A673 (cell line): ENCODE measurements at regions not wholly inside any gene's neighbourhood (a gene's known extent, or its start where the extent isn't known, plus 50 kb on each side); places are given as distances from the start of the nearest gene placed in this dataset.

ENCODE experiments used
- BruUV-seq: library from RNA; stranded (reverse); fragments of 400-500 nt; replicated peaks from 2 replicates; lab custom pipeline; 2021; lab: Mats Ljungman, UMichigan
- CTCF ChIA-PET: fragments of 300-600 bp; sonication (Branson Sonifier 250); formaldehyde crosslinking; loops from one replicate; lab custom pipeline; 2022; ENCODE audit warnings: antibody characterized with exemption; lab: Charles Lee
- POLR2A ChIA-PET: fragments of 300-600 bp; sonication (Branson Sonifier 250); formaldehyde crosslinking; loops from one replicate; lab custom pipeline; 2022; ENCODE audit warnings: antibody characterized with exemption; ENCODE audit not compliant: low non-redundant PET; lab: Charles Lee
- DNase-seq: peaks from one replicate; pipeline ENCODE4 v3.0.0-alpha.2; 2015; ENCODE audit warnings: low spot score
- H3K27ac ChIP-seq: fragments of 200-600 bp; sonication (generic); 2 replicates; pipeline ENCODE4 v1.5.1; 2016; ENCODE audit warnings: mixed run types, low read depth, mild to moderate bottlenecking, mixed read lengths, antibody characterized with exemption, low read length; ENCODE audit not compliant: poor library complexity, severe bottlenecking
- H3K27me3 ChIP-seq: fragments of 200-600 bp; sonication (generic); replicated peaks from 2 replicates; pipeline ENCODE4 v1.6.1; 2017; ENCODE audit warnings: mixed run types, low read depth, mild to moderate bottlenecking, mixed read lengths, antibody characterized with exemption, low read length; ENCODE audit not compliant: insufficient read depth, poor library complexity
- H3K36me3 ChIP-seq: fragments of 200-600 bp; sonication (generic); 2 replicates; pipeline ENCODE4 v1.6.1; 2016; ENCODE audit warnings: mixed run types, mild to moderate bottlenecking, mixed read lengths, antibody characterized with exemption, low read length; ENCODE audit not compliant: insufficient read depth, poor library complexity, severe bottlenecking
- H3K4me1 ChIP-seq: fragments of 200-600 bp; sonication (generic); 2 replicates; pipeline ENCODE4 v1.6.1; 2017; ENCODE audit warnings: mixed run types, mild to moderate bottlenecking, mixed read lengths, antibody characterized with exemption, low read length; ENCODE audit not compliant: insufficient read depth, poor library complexity, severe bottlenecking
- H3K4me3 ChIP-seq: fragments of 200-600 bp; sonication (generic); 2 replicates; pipeline ENCODE4 v1.5.1; 2016; ENCODE audit warnings: low read depth, mixed run types, mild to moderate bottlenecking, mixed read lengths, low read length; ENCODE audit not compliant: poor library complexity, severe bottlenecking
- H3K9me3 ChIP-seq: fragments of 200-600 bp; sonication (generic); 2 replicates; pipeline ENCODE4 v1.6.1; 2016; ENCODE audit warnings: mixed run types, low read depth, mild to moderate bottlenecking, mixed read lengths, antibody characterized with exemption, low read length; ENCODE audit not compliant: poor library complexity, severe bottlenecking
- EZH2 ChIP-seq: fragments of 200-600 bp; sonication (generic); IDR thresholded peaks from 2 replicates; pipeline ENCODE4 v1.6.1; 2017; ENCODE audit warnings: borderline replicate concordance, low read depth, mild to moderate bottlenecking, mixed read lengths, antibody characterized with exemption, low read length; ENCODE audit not compliant: poor library complexity, severe bottlenecking
- intact Hi-C: fragments of 100-400 bp; cut with micrococcal nuclease; formaldehyde crosslinking; loops from one replicate; pipeline ENCODE4 v1.10.0; 2022; ENCODE audit not compliant: unreplicated experiment
- TF ChIP-seq, protein P1 (sequence below): fragments of 300-800, 200-600 bp; sonication (generic); conservative IDR thresholded peaks from 2 replicates; pipeline ENCODE4 v1.5.1; 2017; ENCODE audit warnings: low read depth, mild to moderate bottlenecking, antibody characterized with exemption, low read length, moderate library complexity, mixed read lengths

DNA sequence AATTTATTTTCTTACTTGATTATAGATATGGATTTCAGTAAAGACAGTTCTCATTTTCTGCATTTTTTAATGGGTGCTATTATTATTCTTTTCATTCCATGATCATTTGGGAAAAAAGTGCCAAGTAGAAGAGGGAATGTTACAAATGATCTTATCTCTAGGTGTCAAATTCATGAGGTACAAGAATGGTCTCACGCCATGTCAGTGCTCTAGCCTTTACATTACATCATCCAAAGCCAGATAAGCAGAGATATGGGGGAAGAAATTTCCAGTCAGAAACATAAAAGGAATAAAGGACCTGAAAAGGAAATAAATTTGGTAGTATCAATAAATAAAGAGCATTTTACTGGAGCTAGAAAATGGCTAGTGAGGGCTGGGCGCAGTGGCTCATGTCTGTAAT lies 1544.2 kb upstream of the CDH6 start:
- intact Hi-C loops = no loop called here
- H3K9me3 ChIP-seq = no peaks in the 10 kb centered on the region
- no peak for DNase-seq
- H3K27ac ChIP-seq = no peak overlapping the region
- no peak overlapping the region for H3K4me3 ChIP-seq
- no TSS peak for BruUV-seq
- H3K36me3 ChIP-seq = no peaks in the 10 kb centered on the region
- no peaks in the 10 kb centered on the region for H3K27me3 ChIP-seq
- no peaks in the 10 kb centered on the region for H3K4me1 ChIP-seq
- no peak for TF ChIP-seq EZH2
- TF ChIP-seq, protein P1, sequence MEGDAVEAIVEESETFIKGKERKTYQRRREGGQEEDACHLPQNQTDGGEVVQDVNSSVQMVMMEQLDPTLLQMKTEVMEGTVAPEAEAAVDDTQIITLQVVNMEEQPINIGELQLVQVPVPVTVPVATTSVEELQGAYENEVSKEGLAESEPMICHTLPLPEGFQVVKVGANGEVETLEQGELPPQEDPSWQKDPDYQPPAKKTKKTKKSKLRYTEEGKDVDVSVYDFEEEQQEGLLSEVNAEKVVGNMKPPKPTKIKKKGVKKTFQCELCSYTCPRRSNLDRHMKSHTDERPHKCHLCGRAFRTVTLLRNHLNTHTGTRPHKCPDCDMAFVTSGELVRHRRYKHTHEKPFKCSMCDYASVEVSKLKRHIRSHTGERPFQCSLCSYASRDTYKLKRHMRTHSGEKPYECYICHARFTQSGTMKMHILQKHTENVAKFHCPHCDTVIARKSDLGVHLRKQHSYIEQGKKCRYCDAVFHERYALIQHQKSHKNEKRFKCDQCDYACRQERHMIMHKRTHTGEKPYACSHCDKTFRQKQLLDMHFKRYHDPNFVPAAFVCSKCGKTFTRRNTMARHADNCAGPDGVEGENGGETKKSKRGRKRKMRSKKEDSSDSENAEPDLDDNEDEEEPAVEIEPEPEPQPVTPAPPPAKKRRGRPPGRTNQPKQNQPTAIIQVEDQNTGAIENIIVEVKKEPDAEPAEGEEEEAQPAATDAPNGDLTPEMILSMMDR = no peak
- POLR2A ChIA-PET = no interaction called here
- CTCF ChIA-PET = no interaction called here

DNA sequence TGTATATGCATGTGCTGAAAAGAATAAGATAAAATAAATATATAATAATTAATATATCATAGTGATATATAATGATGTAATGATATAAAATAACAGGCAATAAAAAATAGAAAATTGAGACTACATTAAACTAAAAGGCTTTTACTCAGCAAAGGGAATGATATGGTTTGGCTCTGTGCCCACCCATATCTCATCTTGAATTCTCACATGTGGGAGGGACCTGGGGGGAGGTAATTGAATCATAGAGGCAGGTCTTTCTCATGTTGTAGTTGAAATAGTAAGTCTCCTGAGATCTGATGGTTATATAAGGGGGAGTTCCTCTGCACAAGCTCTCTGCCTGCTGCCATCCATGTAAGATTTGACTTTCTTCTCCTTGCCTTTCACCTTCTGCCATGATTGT lies 1550.9 kb upstream of the CDH6 start:
- Histone ChIP-seq H3K9me3 (no peaks in the 10 kb centered on the region), H3K27ac (no peak overlapping the region), H3K27me3 (no peaks in the 10 kb centered on the region), H3K4me3 (no peak overlapping the region), H3K4me1 (no peaks in the 10 kb centered on the region), H3K36me3 (no peaks in the 10 kb centered on the region)
- ChIA-PET POLR2A (no interaction called here), CTCF (no interaction called here)
- DNase-seq = no peak
- no TSS peak for BruUV-seq
- intact Hi-C loops = no loop called here
- no peak for TF ChIP-seq EZH2
- TF ChIP-seq, protein P1 = no peak

DNA sequence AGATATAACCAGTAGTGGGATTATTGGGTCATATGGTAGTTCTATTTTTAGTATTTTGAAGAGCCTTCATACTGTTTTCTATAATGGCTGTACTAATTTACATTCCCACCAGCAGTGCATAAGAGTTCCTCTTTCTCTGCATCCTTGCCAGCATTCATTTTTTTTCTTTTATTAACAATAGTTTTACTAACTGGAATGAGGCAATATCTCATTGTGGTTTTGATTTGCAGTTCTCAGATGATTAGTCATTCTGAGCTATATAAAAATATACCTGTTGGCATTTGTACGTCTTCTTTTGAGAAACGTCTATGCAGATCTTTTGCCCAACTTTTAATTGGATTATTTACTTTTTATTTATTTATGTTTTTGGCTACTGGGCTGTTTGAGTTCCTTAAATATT lies 1579.3 kb upstream of the CDH6 start:
- POLR2A ChIA-PET = no interaction called here
- H3K4me3 ChIP-seq = no peak overlapping the region
- H3K4me1 ChIP-seq = no peaks in the 10 kb centered on the region
- H3K27ac ChIP-seq = no peak overlapping the region
- no TSS peak for BruUV-seq
- CTCF ChIA-PET = no interaction called here
- no peaks in the 10 kb centered on the region for H3K9me3 ChIP-seq
- peak; percentile 1 for DNase-seq
- H3K36me3 ChIP-seq = no peaks in the 10 kb centered on the region
- no peak for TF ChIP-seq EZH2
- TF ChIP-seq, protein P1 = no peak
- intact Hi-C loops = no loop called here
- H3K27me3 ChIP-seq = no peaks in the 10 kb centered on the region
